ENCODE measurements at regions not wholly inside any gene's neighbourhood (a gene's known extent, or its start where the extent isn't known, plus 50 kb on each side); places are given as distances from the start of the nearest gene placed in this dataset.
A peak's percentile ranks its signal among the peaks of the same experiment; 100 is the strongest.

- no peak for DNase-seq (ENCODE audit: extremely low spot score)
These were observed 594.2 kb downstream of the METTL15 start for GRCh38 chr11:28702450-28702790.

GRCh38 chr11:28701760-28702449 is 593.7 kb downstream of the METTL15 start:
- no peak for DNase-seq (ENCODE audit: extremely low spot score)
- ChIA-PET POLR2A (no interaction called here), CTCF (interaction anchor here (1.0 to 2.1 kb wide), 4 partner anchors 13 to 1006 kb away, joined by 3 to 6 read pairs (median 4); partner anchors contain the start of gene BDNF)
- TF ChIP-seq CTCF (IDR thresholded peaks at IDR 0.05; ENCODE audit: control extremely low read depth, extremely low read depth, low read depth, missing control alignments), result no peak

More at GRCh38 chr11:28702450-28702790, 594.2 kb downstream of the METTL15 start:
- POLR2A ChIA-PET, result no interaction called here
- no peak for TF ChIP-seq CTCF (IDR thresholded peaks at IDR 0.05; ENCODE audit: control extremely low read depth, extremely low read depth, low read depth, missing control alignments)
- CTCF ChIA-PET, result interaction anchor here (1.1 to 1.8 kb wide), 2 partner anchors 154 to 1007 kb away, joined by 3 read pairs; no protein-coding TSS in a partner anchor

GRCh38 chr11:28699701-28700100 is 591.5 kb downstream of the METTL15 start:
- TF ChIP-seq CTCF (IDR thresholded peaks at IDR 0.05; ENCODE audit: control extremely low read depth, extremely low read depth, low read depth, missing control alignments), result no peak
- CTCF ChIA-PET, result interaction anchor here (1.2 to 6.7 kb wide), 6 partner anchors 9 to 1000 kb away, joined by 3 to 50 read pairs (median 5); partner anchors contain the start of gene BDNF
- POLR2A ChIA-PET, result no interaction called here
- DNase-seq (ENCODE audit: extremely low spot score), result no peak

GRCh38 chr11:28697920-28698827 is 590.0 kb downstream of the METTL15 start:
- POLR2A ChIA-PET, result no interaction called here
- peak; percentile 75 for TF ChIP-seq CTCF (IDR thresholded peaks at IDR 0.05; ENCODE audit: control extremely low read depth, extremely low read depth, low read depth, missing control alignments)
- CTCF ChIA-PET, result interaction anchor here (0.8 to 6.7 kb wide), 10 partner anchors 9 to 1003 kb away, joined by 3 to 50 read pairs (median 4); partner anchors contain the start of gene BDNF
- peak; percentile 20 for DNase-seq (ENCODE audit: extremely low spot score)

- TF ChIP-seq CTCF (IDR thresholded peaks at IDR 0.05; ENCODE audit: control extremely low read depth, extremely low read depth, low read depth, missing control alignments), result no peak
- DNase-seq (ENCODE audit: extremely low spot score), result no peak
- POLR2A ChIA-PET, result no interaction called here
- CTCF ChIA-PET, result interaction anchor here (1.0 to 6.7 kb wide), 4 partner anchors 13 to 996 kb away, joined by 3 to 50 read pairs (median 4); partner anchors contain the start of gene BDNF
These were observed 588.4 kb downstream of the METTL15 start for GRCh38 chr11:28696591-28696990.

GRCh38 chr11:28690746-28691145 is 582.6 kb downstream of the METTL15 start:
- ChIA-PET CTCF (no interaction called here), POLR2A (no interaction called here)
- DNase-seq (ENCODE audit: extremely low spot score), result no peak
- no peak for TF ChIP-seq CTCF (IDR thresholded peaks at IDR 0.05; ENCODE audit: control extremely low read depth, extremely low read depth, low read depth, missing control alignments)

All from GM10248 (cell line).